ACC112 (cell line): ENCODE measurements at regions not wholly inside any gene's neighbourhood (a gene's known extent, or its start where the extent isn't known, plus 50 kb on each side); places are given as distances from the start of the nearest gene placed in this dataset.
"Not testable (repeated sequence)": the region's sequence is repeated elsewhere in the genome, so short reads cannot be mapped to it uniquely, and the experiment has no call there.

ENCODE experiments used
- H2AFZ ChIP-seq: fragments of 200-600 bp; sonication (generic); one replicate; pipeline ENCODE4 v1.6.0; 2017; ENCODE audit warnings: antibody characterized with exemption, low read length; ENCODE audit not compliant: unreplicated experiment
- H3K27ac ChIP-seq: fragments of 200-600 bp; sonication (generic); 2 replicates; pipeline ENCODE4 v1.5.1; 2014; ENCODE audit warnings: low read depth, mild to moderate bottlenecking, antibody characterized with exemption, low read length, moderate library complexity
- H3K27me3 ChIP-seq: fragments of 200-600 bp; sonication (generic); 2 replicates; pipeline ENCODE4 v1.6.1; 2014; ENCODE audit warnings: mild to moderate bottlenecking, antibody characterized with exemption, low read length, moderate library complexity, mixed read lengths; ENCODE audit not compliant: insufficient read depth
- H3K36me3 ChIP-seq: fragments of 200-600 bp; sonication (generic); 2 replicates; pipeline ENCODE4 v1.6.1; 2016; ENCODE audit warnings: mild to moderate bottlenecking, antibody characterized with exemption, low read length, moderate library complexity, mixed read lengths; ENCODE audit not compliant: insufficient read depth
- H3K4me1 ChIP-seq: fragments of 200-600 bp; sonication (generic); one replicate; pipeline ENCODE4 v1.6.1; 2016; ENCODE audit warnings: low read length, mixed read lengths; ENCODE audit not compliant: insufficient read depth, unreplicated experiment, control insufficient read depth
- H3K4me3 ChIP-seq: fragments of 200-600 bp; sonication (generic); 2 replicates; pipeline ENCODE4 v1.5.1; 2014; ENCODE audit warnings: mild to moderate bottlenecking, low read depth, low read length
- H3K79me2 ChIP-seq: fragments of 200-600 bp; sonication (generic); one replicate; pipeline ENCODE4 v1.6.0; 2016; ENCODE audit warnings: low read length; ENCODE audit not compliant: control insufficient read depth, unreplicated experiment, insufficient read depth

- H3K79me2 ChIP-seq, H3K4me1 ChIP-seq, H3K27ac ChIP-seq, H2AFZ ChIP-seq, H3K4me3 ChIP-seq, H3K36me3 ChIP-seq, H3K27me3 ChIP-seq: not testable (repeated sequence)
Observed at GRCh38 chr2:94737736-94738342, 133.4 kb upstream of the TEKT4 start.

GRCh38 chr2:94753466-94753998, 117.7 kb upstream of the TEKT4 start:
- Histone ChIP-seq H2AFZ (no peak overlapping the region), H3K27me3 (no peaks in the 10 kb centered on the region), H3K4me1 (no peaks in the 10 kb centered on the region), H3K79me2 (no peaks in the 10 kb centered on the region), H3K4me3 (no peak overlapping the region), H3K36me3 (no peaks in the 10 kb centered on the region), H3K27ac (no peak overlapping the region)

- Histone ChIP-seq H3K4me1 (no peaks in the 10 kb centered on the region), H3K36me3 (no peaks in the 10 kb centered on the region), H3K27me3 (no peaks in the 10 kb centered on the region), H2AFZ (no peak overlapping the region), H3K79me2 (no peaks in the 10 kb centered on the region), H3K4me3 (no peak overlapping the region), H3K27ac (no peak overlapping the region)
Observed at GRCh38 chr2:94758546-94758945, 112.7 kb upstream of the TEKT4 start.

GRCh38 chr2:94759211-94759610, 112.0 kb upstream of the TEKT4 start:
- H2AFZ ChIP-seq, result no peak overlapping the region
- H3K4me1 ChIP-seq, result no peaks in the 10 kb centered on the region
- H3K27ac ChIP-seq, result no peak overlapping the region
- H3K36me3 ChIP-seq, result no peaks in the 10 kb centered on the region
- H3K79me2 ChIP-seq, result no peaks in the 10 kb centered on the region
- H3K27me3 ChIP-seq, result no peaks in the 10 kb centered on the region
- H3K4me3 ChIP-seq, result no peak overlapping the region

GRCh38 chr2:94762600-94762999, 108.6 kb upstream of the TEKT4 start:
- no peak overlapping the region for H3K4me3 ChIP-seq
- H3K27ac ChIP-seq, result no peak overlapping the region
- H3K27me3 ChIP-seq, result no peaks in the 10 kb centered on the region
- H2AFZ ChIP-seq, result no peak overlapping the region
- no peaks in the 10 kb centered on the region for H3K36me3 ChIP-seq
- H3K79me2 ChIP-seq, result no peaks in the 10 kb centered on the region
- no peaks in the 10 kb centered on the region for H3K4me1 ChIP-seq

GRCh38 chr2:94763318-94763717, 107.9 kb upstream of the TEKT4 start:
- Histone ChIP-seq H3K4me1 (no peaks in the 10 kb centered on the region), H3K79me2 (no peaks in the 10 kb centered on the region), H3K27ac (no peak overlapping the region), H2AFZ (no peak overlapping the region), H3K27me3 (no peaks in the 10 kb centered on the region), H3K36me3 (no peaks in the 10 kb centered on the region), H3K4me3 (no peak overlapping the region)

GRCh38 chr2:94764331-94764730, 106.9 kb upstream of the TEKT4 start:
- not testable (repeated sequence) for H3K79me2 ChIP-seq, H2AFZ ChIP-seq

GRCh38 chr2:94767336-94767735, 103.9 kb upstream of the TEKT4 start:
- Histone ChIP-seq H3K36me3 (no peaks in the 10 kb centered on the region), H3K4me1 (no peaks in the 10 kb centered on the region), H2AFZ (no peak overlapping the region), H3K4me3 (no peak overlapping the region), H3K79me2 (no peaks in the 10 kb centered on the region), H3K27me3 (no peaks in the 10 kb centered on the region), H3K27ac (no peak overlapping the region)

More at GRCh38 chr2:94764331-94764730, 106.9 kb upstream of the TEKT4 start:
- H3K4me3 ChIP-seq, H3K4me1 ChIP-seq, H3K27ac ChIP-seq, H3K27me3 ChIP-seq, H3K36me3 ChIP-seq: not testable (repeated sequence)

- H3K4me3 ChIP-seq, result no peak overlapping the region
- H2AFZ ChIP-seq, result no peak overlapping the region
- no peaks in the 10 kb centered on the region for H3K4me1 ChIP-seq
- no peaks in the 10 kb centered on the region for H3K79me2 ChIP-seq
- no peaks in the 10 kb centered on the region for H3K27me3 ChIP-seq
- no peak overlapping the region for H3K27ac ChIP-seq
- H3K36me3 ChIP-seq, result no peaks in the 10 kb centered on the region
Observed at GRCh38 chr2:94769733-94770132, 101.5 kb upstream of the TEKT4 start.

- no peak overlapping the region for H2AFZ ChIP-seq
- H3K4me1 ChIP-seq, result no peaks in the 10 kb centered on the region
- H3K27me3 ChIP-seq, result no peaks in the 10 kb centered on the region
- no peak overlapping the region for H3K27ac ChIP-seq
- H3K4me3 ChIP-seq, result no peak overlapping the region
- no peaks in the 10 kb centered on the region for H3K79me2 ChIP-seq
- H3K36me3 ChIP-seq, result no peaks in the 10 kb centered on the region
Observed at GRCh38 chr2:94774851-94775250, 96.4 kb upstream of the TEKT4 start.

GRCh38 chr2:94776036-94776435, 95.2 kb upstream of the TEKT4 start:
- no peaks in the 10 kb centered on the region for H3K36me3 ChIP-seq
- H3K79me2 ChIP-seq, result no peaks in the 10 kb centered on the region
- no peak overlapping the region for H3K4me3 ChIP-seq
- no peaks in the 10 kb centered on the region for H3K27me3 ChIP-seq
- H3K27ac ChIP-seq, result no peak overlapping the region
- H2AFZ ChIP-seq, result no peak overlapping the region
- H3K4me1 ChIP-seq, result no peaks in the 10 kb centered on the region
